GM06990 (cell line): ENCODE measurements at regions not wholly inside any gene's neighbourhood (a gene's known extent, or its start where the extent isn't known, plus 50 kb on each side); places are given as distances from the start of the nearest gene placed in this dataset.

Experiments used
- DNase-seq: peaks from one replicate; pipeline ENCODE4 v3.0.0-alpha.2; 2011; ENCODE audit not compliant: insufficient read length; ENCODE audit errors: extremely low read depth
- H3K27me3 ChIP-seq: replicated peaks from 2 replicates; pipeline ENCODE4 v1.6.0; 2011; ENCODE audit warnings: low read length; ENCODE audit not compliant: control insufficient read depth, insufficient read depth
- H3K36me3 ChIP-seq: 2 replicates; pipeline ENCODE4 v1.5.1; 2011; ENCODE audit warnings: low read length; ENCODE audit not compliant: control insufficient read depth, insufficient read depth
- H3K4me3 ChIP-seq: replicated peaks from 2 replicates; pipeline ENCODE4 v1.5.1; 2011; ENCODE audit warnings: low read depth, mild to moderate bottlenecking, control low read depth, low read length
- TF ChIP-seq, protein P1 (sequence below): IDR thresholded peaks from 2 replicates; pipeline ENCODE4 v1.5.1; 2011; ENCODE audit warnings: low read length, control low read depth, mild to moderate bottlenecking, inconsistent platforms; ENCODE audit not compliant: insufficient read depth, poor library complexity, severe bottlenecking

DNA sequence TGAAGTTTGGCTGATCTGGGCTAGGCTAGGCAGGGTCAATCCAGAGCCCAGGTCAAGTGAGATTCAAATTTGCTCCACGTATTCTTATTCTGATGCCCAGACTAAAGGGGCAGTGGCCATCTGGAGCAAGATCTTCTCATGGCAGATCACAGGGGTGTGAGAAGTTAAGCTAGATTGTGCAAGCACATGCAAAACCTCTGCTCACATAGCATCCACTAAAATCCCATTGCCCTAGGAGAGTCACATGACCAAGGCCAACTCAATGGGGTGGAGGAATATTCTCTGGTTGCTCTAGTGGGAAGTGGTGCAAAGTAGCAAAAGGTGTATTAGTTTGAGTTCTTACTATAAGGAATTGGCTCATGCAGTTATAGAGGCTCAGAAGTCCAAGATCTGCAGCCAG, 318.4 kb upstream of the ASIC2 start:
- TF ChIP-seq, protein P1, sequence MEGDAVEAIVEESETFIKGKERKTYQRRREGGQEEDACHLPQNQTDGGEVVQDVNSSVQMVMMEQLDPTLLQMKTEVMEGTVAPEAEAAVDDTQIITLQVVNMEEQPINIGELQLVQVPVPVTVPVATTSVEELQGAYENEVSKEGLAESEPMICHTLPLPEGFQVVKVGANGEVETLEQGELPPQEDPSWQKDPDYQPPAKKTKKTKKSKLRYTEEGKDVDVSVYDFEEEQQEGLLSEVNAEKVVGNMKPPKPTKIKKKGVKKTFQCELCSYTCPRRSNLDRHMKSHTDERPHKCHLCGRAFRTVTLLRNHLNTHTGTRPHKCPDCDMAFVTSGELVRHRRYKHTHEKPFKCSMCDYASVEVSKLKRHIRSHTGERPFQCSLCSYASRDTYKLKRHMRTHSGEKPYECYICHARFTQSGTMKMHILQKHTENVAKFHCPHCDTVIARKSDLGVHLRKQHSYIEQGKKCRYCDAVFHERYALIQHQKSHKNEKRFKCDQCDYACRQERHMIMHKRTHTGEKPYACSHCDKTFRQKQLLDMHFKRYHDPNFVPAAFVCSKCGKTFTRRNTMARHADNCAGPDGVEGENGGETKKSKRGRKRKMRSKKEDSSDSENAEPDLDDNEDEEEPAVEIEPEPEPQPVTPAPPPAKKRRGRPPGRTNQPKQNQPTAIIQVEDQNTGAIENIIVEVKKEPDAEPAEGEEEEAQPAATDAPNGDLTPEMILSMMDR, result no peak
- Histone ChIP-seq H3K4me3 (no peak overlapping the region), H3K27me3 (no peaks in the 10 kb centered on the region; the same call in none of the 2 replicates), H3K36me3 (no peaks in the 10 kb centered on the region)
- no peak for DNase-seq

DNA sequence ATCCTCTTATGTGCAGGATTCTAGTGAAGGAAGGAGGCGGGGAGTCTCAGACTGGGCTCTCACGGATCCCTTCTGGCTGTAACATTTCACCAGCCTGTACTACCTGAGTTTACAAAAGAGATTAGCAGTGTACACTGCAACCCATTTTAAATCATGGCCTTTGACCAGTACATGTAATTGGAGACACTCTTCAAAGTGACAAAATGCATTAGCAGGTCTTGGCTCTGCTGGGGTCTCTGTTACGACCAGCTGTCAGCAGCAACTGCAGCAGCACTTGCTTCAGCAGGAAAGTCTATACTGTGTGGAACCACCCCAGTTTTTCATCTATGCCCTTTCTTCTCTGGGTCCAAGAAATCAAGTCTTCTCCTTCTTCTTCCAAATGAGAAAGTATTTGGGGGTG, 322.8 kb upstream of the ASIC2 start:
- no peak overlapping the region for H3K4me3 ChIP-seq
- no peak for DNase-seq
- TF ChIP-seq, protein P1, result no peak
- no peaks in the 10 kb centered on the region for H3K36me3 ChIP-seq
- no peaks in the 10 kb centered on the region; the same call in 1 of the 2 replicates for H3K27me3 ChIP-seq

DNA sequence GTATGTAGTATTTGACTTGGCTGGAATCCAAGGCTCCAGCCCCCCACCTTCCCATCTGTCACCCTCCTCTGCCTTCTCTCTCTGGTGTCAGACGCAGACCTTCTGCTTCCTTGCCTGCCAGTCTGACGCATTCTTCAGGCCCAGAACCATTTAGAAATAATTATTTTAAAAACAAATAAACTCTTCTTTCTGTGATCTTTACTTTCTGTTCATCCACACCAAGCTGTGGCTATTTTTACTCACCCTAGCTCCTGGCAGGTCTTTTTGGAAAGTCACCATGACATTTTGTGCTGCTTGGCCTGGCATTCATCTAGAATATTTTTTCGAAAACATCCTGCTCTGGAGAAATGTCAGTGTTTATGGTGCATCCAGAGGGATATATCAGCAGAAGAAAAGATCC, 330.7 kb upstream of the ASIC2 start:
- TF ChIP-seq, protein P1, result no peak
- no peak for DNase-seq

DNA sequence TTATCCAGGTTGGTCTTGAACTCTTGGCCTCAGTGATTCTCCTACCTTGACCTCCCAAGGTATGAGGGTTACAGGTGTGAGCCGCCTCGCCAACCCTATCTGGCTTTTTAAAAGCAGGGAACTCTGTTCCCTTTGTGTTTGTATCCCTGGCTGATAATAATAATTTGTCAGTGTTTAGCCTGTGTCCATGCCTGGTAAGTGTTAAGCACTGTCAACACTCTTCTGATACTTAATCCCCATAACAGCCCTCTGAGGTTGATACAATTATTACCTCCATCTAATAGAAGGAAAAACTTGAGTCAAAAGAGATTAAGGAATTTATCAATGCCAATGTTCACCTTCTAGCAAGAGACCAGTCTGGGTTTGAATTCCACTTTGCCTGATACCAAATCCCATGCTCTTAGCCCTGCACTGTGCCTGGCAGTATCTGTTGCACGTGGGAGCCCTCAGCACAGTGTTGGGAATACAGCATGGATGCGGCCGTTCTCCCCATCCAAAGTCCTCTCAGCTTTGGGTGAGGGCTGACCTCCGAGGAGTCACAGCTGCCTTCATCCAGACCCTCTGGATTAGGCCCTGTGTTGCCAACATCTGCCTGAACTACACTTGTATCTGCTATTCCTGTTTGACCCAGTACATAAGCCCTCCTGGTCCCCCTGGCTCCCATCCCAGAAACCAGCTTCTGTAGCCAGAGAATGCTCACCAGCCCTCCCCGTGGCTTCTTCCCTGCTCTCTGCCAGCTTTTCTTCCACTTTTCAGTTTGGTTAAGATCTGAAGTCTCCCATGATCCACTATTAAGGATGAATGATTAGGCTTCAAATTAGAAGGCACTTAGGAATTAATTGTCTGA, 335.6 kb upstream of the ASIC2 start:
- Histone ChIP-seq H3K4me3 (no peak overlapping the region), H3K27me3 (no peaks in the 10 kb centered on the region; the same call in 1 of the 2 replicates), H3K36me3 (no peaks in the 10 kb centered on the region)
- TF ChIP-seq, protein P1, result no peak
- no peak for DNase-seq

More for the DNA sequence above, 330.7 kb upstream of the ASIC2 start:
- Histone ChIP-seq H3K36me3 (no peaks in the 10 kb centered on the region), H3K27me3 (no peaks in the 10 kb centered on the region; the same call in 1 of the 2 replicates), H3K4me3 (no peak overlapping the region)

DNA sequence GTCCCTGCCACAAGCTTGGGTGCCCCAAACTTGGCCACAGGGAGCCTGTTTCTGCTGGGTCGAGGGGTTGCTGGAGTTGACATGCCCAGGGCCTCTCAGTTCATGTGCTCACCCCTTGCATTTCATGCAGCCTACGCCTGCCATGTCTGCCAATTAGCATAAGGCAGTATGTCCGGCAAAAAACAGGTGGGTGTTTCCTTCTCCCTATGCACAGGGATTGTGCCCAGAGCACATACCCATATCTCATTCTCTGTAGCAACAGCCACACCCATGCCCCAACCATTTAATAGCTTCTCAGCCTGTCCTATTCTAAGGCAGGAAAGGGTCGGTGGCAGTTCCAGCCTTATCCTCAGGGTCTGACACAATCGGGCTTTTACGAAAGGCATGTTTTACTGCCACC, 340.4 kb upstream of the ASIC2 start:
- no peak for DNase-seq
- Histone ChIP-seq H3K36me3 (no peaks in the 10 kb centered on the region), H3K4me3 (no peak overlapping the region), H3K27me3 (no peaks in the 10 kb centered on the region; the same call in 1 of the 2 replicates)
- TF ChIP-seq, protein P1, result no peak

DNA sequence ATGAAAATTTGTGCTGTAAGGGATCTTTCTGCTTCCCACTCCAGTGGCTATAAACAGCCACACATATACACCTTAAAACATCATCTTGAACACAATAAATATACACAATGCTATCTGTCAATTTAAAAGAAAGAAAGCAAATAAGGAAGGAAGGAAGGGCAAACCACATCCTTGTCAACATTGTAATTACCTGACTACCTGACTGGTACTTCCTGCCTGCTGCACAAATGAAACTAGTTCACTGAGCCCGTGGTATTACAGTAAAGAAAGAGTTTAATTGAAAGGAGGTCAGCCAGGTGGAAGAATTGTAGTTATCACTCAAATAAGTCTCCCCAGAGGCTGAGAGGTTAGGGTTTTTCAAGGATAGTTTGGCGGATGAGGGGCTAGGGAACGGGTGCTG, 344.4 kb upstream of the ASIC2 start:
- Histone ChIP-seq H3K27me3 (no peaks in the 10 kb centered on the region), H3K36me3 (no peaks in the 10 kb centered on the region), H3K4me3 (no peak overlapping the region)
- no peak for DNase-seq
- TF ChIP-seq, protein P1, result no peak
